ENCODE measurements at regions not wholly inside any gene's neighbourhood (a gene's known extent, or its start where the extent isn't known, plus 50 kb on each side); places are given as distances from the start of the nearest gene placed in this dataset.
"Not testable (repeated sequence)": the region's sequence is repeated elsewhere in the genome, so short reads cannot be mapped to it uniquely, and the experiment has no call there.

DNA sequence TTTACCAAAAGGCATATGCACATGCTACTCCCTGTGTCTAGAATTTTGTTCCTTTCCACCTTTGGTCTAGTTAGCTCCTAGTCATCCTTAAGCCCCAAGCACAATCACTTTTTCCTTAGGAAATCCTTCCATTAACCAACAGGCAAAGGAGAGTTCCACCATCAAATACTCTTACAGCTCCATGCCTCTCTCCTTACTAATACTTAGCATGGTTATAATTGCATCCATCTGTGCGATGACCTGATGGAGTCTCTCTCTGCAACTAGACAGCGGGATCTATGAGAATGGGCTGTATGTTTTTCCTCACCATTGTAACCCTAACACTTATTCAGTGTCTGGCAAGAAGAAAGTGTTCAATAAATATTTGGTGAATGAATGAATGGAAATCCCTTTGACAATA lies 69.3 kb upstream of the SMAD3 start:
- CTCF ChIA-PET: no interaction called here
- Histone ChIP-seq H3K4me3 (ENCODE audit: low read length) (no peak overlapping the region), H3K27me3 (ENCODE audit: insufficient read depth, low read length, poor library complexity, severe bottlenecking) (no peaks in the 10 kb centered on the region), H3K4me1 (ENCODE audit: insufficient read depth, low read length) (no peaks in the 10 kb centered on the region), H3K27ac (ENCODE audit: low read depth, low read length) (no peak overlapping the region), H3K9me3 (ENCODE audit: low read length) (no peaks in the 10 kb centered on the region), H3K36me3 (ENCODE audit: insufficient read depth, low read length) (no peaks in the 10 kb centered on the region)
- Mint-ChIP-seq H3K27me3 (peaks cover 0 to 7% of the 10 kb centered on the region in 2 donors), H3K9me3 (peaks cover 2 to 4% (median 3%) of the 10 kb centered on the region in 5 donors), H3K27ac (no peak overlapping the region), H3K36me3 (peaks cover 0 to 4% (median 2%) of the 10 kb centered on the region in 3 donors), H3K4me1 (no peaks in the 10 kb centered on the region), H3K4me3 (no peak overlapping the region)
- POLR2A ChIA-PET: no interaction called here
- DNase-seq: no peak

DNA sequence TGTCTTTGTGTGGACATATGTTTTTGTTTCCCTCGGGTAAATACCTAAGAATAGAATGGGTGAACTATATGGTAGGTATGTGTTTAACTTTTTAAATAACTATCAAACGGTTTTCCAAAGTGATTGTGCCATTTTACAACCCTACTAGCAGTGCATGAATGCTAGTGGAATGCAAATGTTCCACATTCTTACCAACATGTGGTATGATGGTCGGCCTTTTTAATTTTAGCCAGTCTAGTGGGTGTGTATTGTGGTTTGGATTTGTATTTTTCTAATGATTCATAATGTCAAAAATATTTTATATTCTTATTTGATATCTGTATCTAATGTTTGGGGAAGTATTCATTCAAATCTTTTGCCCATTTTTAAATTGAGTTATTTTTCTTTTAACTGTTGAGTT lies 68.2 kb upstream of the SMAD3 start:
- CTCF ChIA-PET: no interaction called here
- Mint-ChIP-seq H3K9me3 (peaks cover 2 to 4% (median 3%) of the 10 kb centered on the region in 5 donors), H3K27ac (no peak overlapping the region), H3K4me3 (no peak overlapping the region), H3K4me1 (no peaks in the 10 kb centered on the region), H3K27me3 (peaks cover 0 to 4% of the 10 kb centered on the region in 2 donors), H3K36me3 (peaks cover 0 to 4% (median 2%) of the 10 kb centered on the region in 3 donors)
- Histone ChIP-seq H3K4me3 (ENCODE audit: low read length) (no peak overlapping the region), H3K4me1 (ENCODE audit: insufficient read depth, low read length) (no peaks in the 10 kb centered on the region), H3K27ac (ENCODE audit: low read depth, low read length) (no peak overlapping the region), H3K36me3 (ENCODE audit: insufficient read depth, low read length) (no peaks in the 10 kb centered on the region), H3K9me3 (ENCODE audit: low read length) (no peaks in the 10 kb centered on the region), H3K27me3 (ENCODE audit: insufficient read depth, low read length, poor library complexity, severe bottlenecking) (no peaks in the 10 kb centered on the region)
- POLR2A ChIA-PET: no interaction called here
- no peak for DNase-seq

DNA sequence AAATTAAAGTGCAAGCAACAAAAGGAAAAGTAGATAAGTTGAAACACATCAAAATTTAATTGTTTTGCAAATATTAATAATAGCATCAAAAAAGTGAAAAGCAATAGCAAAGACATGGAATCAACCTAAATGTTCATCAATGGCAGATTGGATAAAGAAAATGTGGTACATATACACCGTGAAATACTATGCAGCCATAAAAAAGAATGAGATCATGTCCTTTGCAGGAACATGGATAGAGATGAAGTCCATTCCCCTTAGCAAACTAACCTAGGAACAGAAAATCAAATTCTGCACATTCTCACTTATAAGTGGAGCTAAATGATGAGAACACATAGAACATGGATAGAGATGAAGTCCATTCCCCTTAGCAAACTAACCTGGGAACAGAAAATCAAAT lies 67.2 kb upstream of the SMAD3 start:
- H3K27ac ChIP-seq (ENCODE audit: low read depth, low read length); H3K4me1 Mint-ChIP-seq; H3K27ac Mint-ChIP-seq; H3K4me1 ChIP-seq (ENCODE audit: insufficient read depth, low read length); H3K9me3 Mint-ChIP-seq; H3K36me3 Mint-ChIP-seq; H3K36me3 ChIP-seq (ENCODE audit: insufficient read depth, low read length); H3K4me3 Mint-ChIP-seq; H3K4me3 ChIP-seq (ENCODE audit: low read length); POLR2A ChIA-PET; H3K27me3 ChIP-seq (ENCODE audit: insufficient read depth, low read length, poor library complexity, severe bottlenecking); H3K27me3 Mint-ChIP-seq; CTCF ChIA-PET; DNase-seq; H3K9me3 ChIP-seq (ENCODE audit: low read length): not testable (repeated sequence)

DNA sequence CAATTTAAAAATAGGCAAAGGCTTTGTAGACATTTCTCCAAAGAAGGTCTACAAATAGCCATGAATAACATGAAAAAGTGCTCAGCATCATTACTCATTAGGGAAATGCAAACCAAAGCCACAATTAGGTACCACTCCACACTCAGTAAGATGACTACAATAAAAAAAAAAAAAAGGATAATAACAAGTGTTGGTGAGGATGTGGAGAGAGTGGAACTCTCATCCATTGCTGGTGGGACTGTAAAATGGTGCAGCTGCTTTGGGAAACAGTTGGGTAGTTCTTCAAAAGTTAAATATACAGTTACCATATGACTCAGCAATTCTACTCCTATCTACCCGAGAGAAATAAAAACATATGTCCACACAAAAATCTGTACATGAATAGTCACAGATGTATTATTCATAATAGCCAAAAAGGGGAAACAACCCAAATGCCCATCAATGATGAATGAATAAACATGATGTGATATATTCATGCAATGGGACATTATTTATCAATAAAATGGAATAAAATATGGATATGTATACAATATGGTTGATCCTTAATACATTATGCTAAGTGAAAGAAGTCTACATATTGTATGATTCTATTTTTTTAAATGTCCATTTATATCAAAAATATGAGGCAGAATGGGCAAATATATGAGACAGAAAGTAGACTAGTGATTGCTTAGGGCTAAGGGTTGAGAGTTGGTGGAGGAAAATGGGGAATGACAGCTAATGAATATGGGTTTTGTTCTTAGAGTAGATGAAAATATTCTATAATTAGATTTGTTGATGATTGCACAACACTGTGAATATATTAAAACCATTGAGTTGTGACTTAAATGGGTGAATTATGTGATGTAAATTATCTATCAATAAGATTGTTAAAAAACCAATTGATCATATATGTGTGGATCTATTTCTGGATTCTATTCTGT lies 66.1 kb upstream of the SMAD3 start:
- Mint-ChIP-seq H3K9me3 (peaks cover 2 to 4% (median 3%) of the 10 kb centered on the region in 5 donors), H3K27me3 (peaks cover 0 to 3% of the 10 kb centered on the region in 2 donors), H3K4me3 (no peak overlapping the region), H3K36me3 (peaks cover 0 to 4% (median 2%) of the 10 kb centered on the region in 3 donors), H3K27ac (no peak overlapping the region), H3K4me1 (no peaks in the 10 kb centered on the region)
- no peak for DNase-seq
- H3K27me3 ChIP-seq (ENCODE audit: insufficient read depth, low read length, poor library complexity, severe bottlenecking): no peaks in the 10 kb centered on the region
- no peaks in the 10 kb centered on the region for H3K9me3 ChIP-seq (ENCODE audit: low read length)
- no peaks in the 10 kb centered on the region for H3K36me3 ChIP-seq (ENCODE audit: insufficient read depth, low read length)
- H3K4me3 ChIP-seq (ENCODE audit: low read length): no peak overlapping the region
- no peaks in the 10 kb centered on the region for H3K4me1 ChIP-seq (ENCODE audit: insufficient read depth, low read length)
- ChIA-PET POLR2A (no interaction called here), CTCF (no interaction called here)
- no peak overlapping the region for H3K27ac ChIP-seq (ENCODE audit: low read depth, low read length)

DNA sequence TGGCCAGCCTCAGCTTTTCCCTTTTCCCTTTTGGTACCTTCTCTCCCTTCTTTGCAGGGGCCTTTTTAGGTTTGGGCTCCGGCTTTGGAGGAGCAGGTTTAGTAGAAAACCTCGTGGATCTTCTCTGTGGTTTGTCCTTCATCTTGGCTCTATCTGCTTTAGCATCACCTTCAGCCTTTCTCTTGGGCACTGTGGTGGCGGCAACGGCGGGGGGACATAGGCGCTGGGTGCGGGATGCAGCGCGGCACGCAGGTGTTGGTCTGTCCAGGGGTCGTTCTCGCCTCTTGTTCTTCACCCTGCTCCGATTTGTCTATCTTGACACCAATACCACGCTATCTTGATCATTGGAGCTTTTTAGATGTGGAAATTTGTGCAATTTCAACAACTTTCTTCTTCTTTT lies 64.5 kb upstream of the SMAD3 start:
- H3K27ac ChIP-seq (ENCODE audit: low read depth, low read length): no peak overlapping the region
- ChIA-PET CTCF (no interaction called here), POLR2A (no interaction called here)
- H3K4me3 ChIP-seq (ENCODE audit: low read length): no peak overlapping the region
- no peaks in the 10 kb centered on the region for H3K9me3 ChIP-seq (ENCODE audit: low read length)
- Mint-ChIP-seq H3K27me3 (peaks cover 0 to 3% of the 10 kb centered on the region in 2 donors), H3K4me1 (no peaks in the 10 kb centered on the region), H3K36me3 (peaks cover 0 to 4% (median 2%) of the 10 kb centered on the region in 3 donors), H3K9me3 (peaks cover 2 to 4% (median 3%) of the 10 kb centered on the region in 5 donors), H3K4me3 (no peak overlapping the region), H3K27ac (no peak overlapping the region)
- DNase-seq: no peak
- H3K4me1 ChIP-seq (ENCODE audit: insufficient read depth, low read length): no peaks in the 10 kb centered on the region
- no peaks in the 10 kb centered on the region for H3K36me3 ChIP-seq (ENCODE audit: insufficient read depth, low read length)
- H3K27me3 ChIP-seq (ENCODE audit: insufficient read depth, low read length, poor library complexity, severe bottlenecking): no peaks in the 10 kb centered on the region

DNA sequence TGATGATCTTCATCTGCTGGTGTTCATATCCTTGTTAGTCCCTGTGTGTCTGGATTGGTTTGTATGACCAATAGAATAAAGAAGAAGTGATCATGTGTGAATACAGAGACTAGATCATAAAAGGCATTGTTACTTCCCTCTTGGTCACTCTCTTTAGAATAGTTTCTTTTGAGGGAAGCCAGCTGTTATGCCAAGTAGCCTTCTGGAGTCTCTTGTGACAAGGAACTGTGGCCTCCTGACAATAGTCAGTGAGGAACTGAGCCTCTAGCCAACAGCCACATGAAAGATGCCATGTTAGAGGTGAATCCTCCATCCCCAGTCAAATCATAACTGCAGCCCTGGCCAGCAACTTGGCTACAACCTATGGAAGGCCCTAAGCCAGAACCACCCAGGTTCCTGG lies 63.0 kb upstream of the SMAD3 start:
- H3K4me3 ChIP-seq (ENCODE audit: low read length): no peak overlapping the region
- no peaks in the 10 kb centered on the region for H3K9me3 ChIP-seq (ENCODE audit: low read length)
- no peak overlapping the region for H3K27ac Mint-ChIP-seq
- no peaks in the 10 kb centered on the region for H3K36me3 ChIP-seq (ENCODE audit: insufficient read depth, low read length)
- H3K27ac ChIP-seq (ENCODE audit: low read depth, low read length): no peak overlapping the region
- H3K9me3 Mint-ChIP-seq: peaks cover 2 to 4% (median 3%) of the 10 kb centered on the region in 5 donors
- H3K27me3 Mint-ChIP-seq: peaks cover 0 to 3% of the 10 kb centered on the region in 2 donors
- H3K4me1 Mint-ChIP-seq: no peaks in the 10 kb centered on the region
- no peaks in the 10 kb centered on the region for H3K4me1 ChIP-seq (ENCODE audit: insufficient read depth, low read length)
- CTCF ChIA-PET: interaction anchor here (0.6 kb wide), 1 partner anchor 58 kb away, joined by 4 read pairs; no protein-coding TSS in a partner anchor
- no peak for DNase-seq
- H3K27me3 ChIP-seq (ENCODE audit: insufficient read depth, low read length, poor library complexity, severe bottlenecking): no peaks in the 10 kb centered on the region
- peaks cover 0 to 4% (median 2%) of the 10 kb centered on the region in 3 donors for H3K36me3 Mint-ChIP-seq
- POLR2A ChIA-PET: interaction anchor here (0.7 kb wide), 1 partner anchor 246 kb away, joined by 3 read pairs; no protein-coding TSS in a partner anchor
- no peak overlapping the region for H3K4me3 Mint-ChIP-seq

DNA sequence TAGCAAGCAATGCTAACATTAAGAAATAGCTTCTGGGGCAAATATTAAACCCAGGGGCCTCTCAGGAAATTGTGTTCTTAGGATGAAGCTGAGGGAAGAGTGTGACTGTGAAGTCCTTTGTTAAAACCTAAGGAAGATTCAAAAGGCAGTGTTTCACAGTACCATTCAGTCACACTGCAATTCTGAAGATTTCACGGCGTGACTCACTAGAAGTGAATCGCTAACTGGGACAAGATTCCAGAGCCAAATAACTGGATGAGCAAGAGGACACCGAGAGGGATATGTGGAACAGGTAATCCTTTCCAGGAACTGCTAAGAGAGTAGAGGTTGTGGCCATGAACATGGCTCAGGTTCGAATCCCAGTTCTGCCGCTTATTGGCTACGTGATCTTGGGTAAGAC lies 61.8 kb upstream of the SMAD3 start:
- H3K4me3 Mint-ChIP-seq: no peak overlapping the region
- Histone ChIP-seq H3K4me3 (ENCODE audit: low read length) (no peak overlapping the region), H3K27me3 (ENCODE audit: insufficient read depth, low read length, poor library complexity, severe bottlenecking) (no peaks in the 10 kb centered on the region), H3K9me3 (ENCODE audit: low read length) (no peaks in the 10 kb centered on the region), H3K36me3 (ENCODE audit: insufficient read depth, low read length) (no peaks in the 10 kb centered on the region), H3K4me1 (ENCODE audit: insufficient read depth, low read length) (no peaks in the 10 kb centered on the region), H3K27ac (ENCODE audit: low read depth, low read length) (no peak overlapping the region)
- H3K4me1 Mint-ChIP-seq: no peaks in the 10 kb centered on the region
- peaks cover 0 to 3% (median 2%) of the 10 kb centered on the region in 5 donors for H3K9me3 Mint-ChIP-seq
- CTCF ChIA-PET: no interaction called here
- H3K27ac Mint-ChIP-seq: no peak overlapping the region
- POLR2A ChIA-PET: no interaction called here
- peaks cover 0 to 4% (median 2%) of the 10 kb centered on the region in 3 donors for H3K36me3 Mint-ChIP-seq
- DNase-seq: no peak
- peaks cover 0 to 3% of the 10 kb centered on the region in 2 donors for H3K27me3 Mint-ChIP-seq

DNA sequence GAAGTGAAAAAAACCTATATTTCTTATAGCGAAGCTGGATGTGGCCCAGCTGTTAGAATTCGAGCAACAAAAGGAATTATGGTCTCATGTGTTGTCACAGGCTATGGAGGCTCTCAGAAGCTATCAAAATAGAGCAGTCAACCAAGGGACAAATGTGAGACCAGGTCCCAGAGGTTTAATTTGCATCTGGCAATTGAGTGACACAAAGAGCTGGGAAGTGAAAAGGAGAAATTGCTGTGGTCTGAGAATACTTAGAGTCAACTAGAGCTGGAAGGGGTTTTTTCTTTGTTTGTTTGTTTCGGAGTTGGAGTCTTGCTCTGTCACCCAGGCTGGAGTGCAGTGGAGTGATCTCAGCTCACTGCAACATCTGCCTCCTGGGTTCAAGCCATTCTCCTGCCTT lies 61.3 kb upstream of the SMAD3 start:
- Histone ChIP-seq H3K27me3 (ENCODE audit: insufficient read depth, low read length, poor library complexity, severe bottlenecking) (no peaks in the 10 kb centered on the region), H3K4me3 (ENCODE audit: low read length) (no peak overlapping the region), H3K9me3 (ENCODE audit: low read length) (no peaks in the 10 kb centered on the region), H3K36me3 (ENCODE audit: insufficient read depth, low read length) (no peaks in the 10 kb centered on the region), H3K27ac (ENCODE audit: low read depth, low read length) (no peak overlapping the region), H3K4me1 (ENCODE audit: insufficient read depth, low read length) (no peaks in the 10 kb centered on the region)
- no peak overlapping the region for H3K4me3 Mint-ChIP-seq
- H3K4me1 Mint-ChIP-seq: no peaks in the 10 kb centered on the region
- peaks cover 0 to 3% (median 2%) of the 10 kb centered on the region in 5 donors for H3K9me3 Mint-ChIP-seq
- H3K27me3 Mint-ChIP-seq: peaks cover 0 to 5% of the 10 kb centered on the region in 2 donors
- no peak for DNase-seq
- no peak overlapping the region for H3K27ac Mint-ChIP-seq
- ChIA-PET POLR2A (no interaction called here), CTCF (interaction anchor here (1.0 kb wide), 1 partner anchor 58 kb away, joined by 3 read pairs; no protein-coding TSS in a partner anchor)
- H3K36me3 Mint-ChIP-seq: peaks cover 0 to 3% (median 1%) of the 10 kb centered on the region in 3 donors
